ENCODE measurements at regions not wholly inside any gene's neighbourhood (a gene's known extent, or its start where the extent isn't known, plus 50 kb on each side); places are given as distances from the start of the nearest gene placed in this dataset.

DNA sequence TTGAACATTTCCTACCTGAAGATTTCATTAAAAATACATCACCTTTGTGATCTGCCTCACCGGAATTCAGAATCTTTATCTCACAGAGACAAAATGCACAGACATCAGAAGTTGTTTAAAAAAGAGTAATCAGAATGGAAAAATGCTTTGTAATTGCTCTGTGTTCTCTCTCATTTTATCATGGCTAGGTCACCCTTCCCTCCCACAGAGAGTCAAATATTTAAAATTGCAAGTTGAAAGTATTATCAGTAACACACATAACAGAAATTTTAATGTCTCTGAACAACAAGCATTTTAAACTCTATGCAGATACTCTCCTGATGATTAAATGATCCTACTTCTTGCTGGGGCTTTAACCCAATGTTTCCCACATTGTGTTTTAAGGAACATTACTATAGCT lies 362.0 kb downstream of the CBLL2 start:
- no peaks in the 10 kb centered on the region for H3K4me1 ChIP-seq (ENCODE audit: control extremely low read depth in 1 of 4, control insufficient read depth in 4 of 4, insufficient read depth in 4 of 4, low read length in 3 of 4)
- ChIA-PET CTCF (no interaction called here), POLR2A (no interaction called here)
- H3K9me3 ChIP-seq (ENCODE audit: control extremely low read depth in 1 of 5, control insufficient read depth in 4 of 5, insufficient read depth in 2 of 5, low read depth in 1 of 5, low read length in 4 of 5): no peaks in the 10 kb centered on the region
- H3K4me3 ChIP-seq (ENCODE audit: control insufficient read depth in 1 of 7, extremely low read depth in 1 of 7, insufficient read depth in 4 of 7, low read depth in 2 of 7, low read length in 6 of 7): no peak overlapping the region
- H3K27me3 ChIP-seq (replicated peaks in 2 of 5; ENCODE audit: control insufficient read depth in 4 of 5, insufficient read depth in 5 of 5, low read length in 4 of 5): no peaks in the 10 kb centered on the region
- no peaks in the 10 kb centered on the region for H3K36me3 ChIP-seq (ENCODE audit: control insufficient read depth in 4 of 4, insufficient read depth in 4 of 4, low read length in 3 of 4)
- no peak overlapping the region for H3K27ac ChIP-seq (ENCODE audit: insufficient read depth in 1 of 2, low read depth in 1 of 2, low read length in 2 of 2, poor library complexity in 1 of 2, severe bottlenecking in 2 of 2)
- no peak for DNase-seq
- 100% methylated on average over 1 of the region's 1 CpG for WGBS (ENCODE audit: insufficient coverage)

DNA sequence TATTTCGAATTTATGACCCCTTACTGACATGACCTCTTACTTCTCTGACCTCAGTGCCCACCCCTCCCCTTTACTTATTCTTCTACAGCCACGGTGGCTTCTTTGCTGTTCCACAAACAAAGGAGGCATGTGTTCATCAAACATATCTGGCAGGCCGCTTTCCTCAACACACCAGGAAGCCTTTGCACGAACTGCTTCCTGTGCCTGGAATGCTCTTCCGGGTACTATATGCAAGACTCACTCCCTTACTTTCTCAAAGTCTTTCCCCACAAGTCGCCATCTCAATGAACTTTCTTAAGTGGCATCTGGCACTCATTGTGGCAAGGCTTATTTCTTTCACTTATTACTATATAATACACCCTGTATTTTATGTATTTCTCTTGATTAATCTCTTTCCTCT lies 351.5 kb upstream of the DDX53 start:
- DNase-seq: no peak
- H3K9me3 ChIP-seq (ENCODE audit: control extremely low read depth in 1 of 5, control insufficient read depth in 4 of 5, insufficient read depth in 2 of 5, low read depth in 1 of 5, low read length in 4 of 5): no peaks in the 10 kb centered on the region
- no peak overlapping the region for H3K27ac ChIP-seq (ENCODE audit: insufficient read depth in 1 of 2, low read depth in 1 of 2, low read length in 2 of 2, poor library complexity in 1 of 2, severe bottlenecking in 2 of 2)
- WGBS (ENCODE audit: insufficient coverage): 77% methylated on average over 4 of the region's 6 CpGs
- H3K36me3 ChIP-seq (ENCODE audit: control insufficient read depth in 4 of 4, insufficient read depth in 4 of 4, low read length in 3 of 4): no peaks in the 10 kb centered on the region
- POLR2A ChIA-PET: no interaction called here
- H3K4me3 ChIP-seq (ENCODE audit: control insufficient read depth in 1 of 7, extremely low read depth in 1 of 7, insufficient read depth in 4 of 7, low read depth in 2 of 7, low read length in 6 of 7): no peak overlapping the region
- CTCF ChIA-PET: no interaction called here
- no peaks in the 10 kb centered on the region for H3K27me3 ChIP-seq (replicated peaks in 2 of 5; ENCODE audit: control insufficient read depth in 4 of 5, insufficient read depth in 5 of 5, low read length in 4 of 5)
- H3K4me1 ChIP-seq (ENCODE audit: control extremely low read depth in 1 of 4, control insufficient read depth in 4 of 4, insufficient read depth in 4 of 4, low read length in 3 of 4): no peaks in the 10 kb centered on the region

DNA sequence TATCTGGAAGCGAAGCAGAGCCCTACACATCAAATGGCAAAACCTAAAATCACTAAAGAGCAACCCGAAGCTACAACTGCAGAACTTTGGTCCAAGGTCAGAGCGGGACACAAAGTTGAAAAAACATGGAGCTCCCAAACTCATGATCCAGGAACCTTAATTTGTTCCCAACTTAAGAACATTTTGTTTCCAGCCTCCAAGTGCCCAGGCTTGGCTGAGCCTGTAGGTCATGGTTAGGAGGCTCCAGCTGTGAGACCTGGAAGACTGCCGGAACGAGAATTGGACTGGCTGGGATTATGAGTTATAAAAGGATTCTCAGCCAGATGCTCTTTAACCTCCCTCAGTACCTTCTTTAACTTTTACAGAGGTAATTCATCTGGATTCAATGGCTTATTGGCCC lies 349.1 kb upstream of the DDX53 start:
- ChIA-PET CTCF (interaction anchor here (1.0 kb wide), 1 partner anchor 80 kb away, joined by 3 read pairs; no protein-coding TSS in a partner anchor), POLR2A (no interaction called here)
- WGBS (ENCODE audit: insufficient coverage): 79% methylated on average over 4 of the region's 5 CpGs
- H3K27me3 ChIP-seq (replicated peaks in 2 of 5; ENCODE audit: control insufficient read depth in 4 of 5, insufficient read depth in 5 of 5, low read length in 4 of 5): no peaks in the 10 kb centered on the region
- no peak overlapping the region for H3K27ac ChIP-seq (ENCODE audit: insufficient read depth in 1 of 2, low read depth in 1 of 2, low read length in 2 of 2, poor library complexity in 1 of 2, severe bottlenecking in 2 of 2)
- H3K36me3 ChIP-seq (ENCODE audit: control insufficient read depth in 4 of 4, insufficient read depth in 4 of 4, low read length in 3 of 4): no peaks in the 10 kb centered on the region
- H3K9me3 ChIP-seq (ENCODE audit: control extremely low read depth in 1 of 5, control insufficient read depth in 4 of 5, insufficient read depth in 2 of 5, low read depth in 1 of 5, low read length in 4 of 5): no peaks in the 10 kb centered on the region
- DNase-seq: no peak
- no peak overlapping the region for H3K4me3 ChIP-seq (ENCODE audit: control insufficient read depth in 1 of 7, extremely low read depth in 1 of 7, insufficient read depth in 4 of 7, low read depth in 2 of 7, low read length in 6 of 7)
- no peaks in the 10 kb centered on the region for H3K4me1 ChIP-seq (ENCODE audit: control extremely low read depth in 1 of 4, control insufficient read depth in 4 of 4, insufficient read depth in 4 of 4, low read length in 3 of 4)

DNA sequence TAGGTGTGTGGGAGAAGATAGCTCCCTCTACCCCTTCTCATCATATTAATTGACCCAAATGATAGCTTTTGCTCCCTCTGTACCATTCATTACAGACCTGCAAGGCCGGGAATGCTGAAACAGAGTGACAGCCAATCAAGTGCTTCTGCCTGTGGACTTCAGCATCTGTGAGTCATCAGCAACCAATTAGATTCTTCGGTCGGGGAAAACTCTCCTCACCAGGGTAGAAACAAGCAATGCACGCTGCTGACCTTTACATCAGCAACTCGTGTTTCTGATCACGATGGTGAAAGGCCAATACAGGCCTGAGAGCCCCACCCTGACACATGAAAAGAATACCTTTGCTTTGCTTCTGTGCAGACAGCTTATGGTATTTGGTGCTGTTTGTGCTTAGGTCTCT lies 347.2 kb upstream of the DDX53 start:
- Histone ChIP-seq H3K27ac (ENCODE audit: insufficient read depth in 1 of 2, low read depth in 1 of 2, low read length in 2 of 2, poor library complexity in 1 of 2, severe bottlenecking in 2 of 2) (no peak overlapping the region), H3K4me1 (ENCODE audit: control extremely low read depth in 1 of 4, control insufficient read depth in 4 of 4, insufficient read depth in 4 of 4, low read length in 3 of 4) (no peaks in the 10 kb centered on the region), H3K9me3 (ENCODE audit: control extremely low read depth in 1 of 5, control insufficient read depth in 4 of 5, insufficient read depth in 2 of 5, low read depth in 1 of 5, low read length in 4 of 5) (no peaks in the 10 kb centered on the region), H3K27me3 (replicated peaks in 2 of 5; ENCODE audit: control insufficient read depth in 4 of 5, insufficient read depth in 5 of 5, low read length in 4 of 5) (no peaks in the 10 kb centered on the region), H3K4me3 (ENCODE audit: control insufficient read depth in 1 of 7, extremely low read depth in 1 of 7, insufficient read depth in 4 of 7, low read depth in 2 of 7, low read length in 6 of 7) (no peak overlapping the region), H3K36me3 (ENCODE audit: control insufficient read depth in 4 of 4, insufficient read depth in 4 of 4, low read length in 3 of 4) (no peaks in the 10 kb centered on the region)
- ChIA-PET POLR2A (no interaction called here), CTCF (no interaction called here)
- whole genome bisulfite sequencing (ENCODE audit: insufficient coverage): 91% methylated on average over 2 of the region's 6 CpGs
- DNase-seq: no peak

DNA sequence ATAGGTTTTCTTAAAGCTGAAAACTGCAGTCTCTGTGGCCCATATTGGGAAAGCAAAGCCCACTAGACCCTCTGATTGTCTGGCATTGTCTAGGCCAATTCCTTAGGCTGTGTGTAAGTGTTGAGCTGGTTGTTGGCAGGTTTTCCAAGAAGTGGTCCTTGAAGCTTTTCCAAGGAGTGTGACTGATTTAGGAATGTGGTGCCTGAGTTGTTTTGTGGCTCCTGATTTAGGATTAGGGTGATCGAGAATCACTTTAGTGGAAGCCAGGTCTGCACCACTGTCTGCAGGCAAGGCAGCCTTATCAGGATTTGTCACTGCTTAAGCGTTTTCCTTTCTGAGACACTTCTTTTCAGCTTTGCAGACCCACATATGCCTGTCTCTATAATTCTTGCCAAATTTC lies 339.0 kb upstream of the DDX53 start:
- Histone ChIP-seq H3K36me3 (ENCODE audit: control insufficient read depth in 4 of 4, insufficient read depth in 4 of 4, low read length in 3 of 4) (no peaks in the 10 kb centered on the region), H3K4me3 (ENCODE audit: control insufficient read depth in 1 of 7, extremely low read depth in 1 of 7, insufficient read depth in 4 of 7, low read depth in 2 of 7, low read length in 6 of 7) (no peak overlapping the region), H3K4me1 (ENCODE audit: control extremely low read depth in 1 of 4, control insufficient read depth in 4 of 4, insufficient read depth in 4 of 4, low read length in 3 of 4) (no peaks in the 10 kb centered on the region), H3K27me3 (replicated peaks in 2 of 5; ENCODE audit: control insufficient read depth in 4 of 5, insufficient read depth in 5 of 5, low read length in 4 of 5) (no peaks in the 10 kb centered on the region), H3K9me3 (ENCODE audit: control extremely low read depth in 1 of 5, control insufficient read depth in 4 of 5, insufficient read depth in 2 of 5, low read depth in 1 of 5, low read length in 4 of 5) (no peaks in the 10 kb centered on the region), H3K27ac (ENCODE audit: insufficient read depth in 1 of 2, low read depth in 1 of 2, low read length in 2 of 2, poor library complexity in 1 of 2, severe bottlenecking in 2 of 2) (no peak overlapping the region)
- ChIA-PET POLR2A (no interaction called here), CTCF (no interaction called here)
- WGBS (ENCODE audit: insufficient coverage): no CpG with 5 or more reads among the region's 2 CpGs
- no peak for DNase-seq

DNA sequence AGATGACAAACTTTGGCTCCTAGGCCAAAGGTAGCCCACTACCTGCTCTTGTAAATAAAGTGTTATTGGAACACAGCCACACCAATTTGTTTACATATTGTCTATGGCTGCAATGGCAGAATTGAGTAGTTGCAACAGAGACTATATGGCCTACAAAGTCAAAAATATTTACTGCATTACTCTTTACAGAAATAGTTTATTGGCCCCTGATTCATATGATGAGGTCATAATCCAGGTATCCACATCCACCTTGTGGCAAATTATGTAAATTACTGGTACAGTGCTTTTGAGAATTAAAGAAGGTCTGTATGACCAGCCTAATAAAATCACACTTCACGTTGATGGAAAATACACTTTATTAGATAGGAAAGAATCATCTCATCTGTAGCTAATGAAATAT lies 337.0 kb upstream of the DDX53 start:
- H3K27me3 ChIP-seq (replicated peaks in 2 of 5; ENCODE audit: control insufficient read depth in 4 of 5, insufficient read depth in 5 of 5, low read length in 4 of 5): no peaks in the 10 kb centered on the region
- WGBS (ENCODE audit: insufficient coverage): no CpG with 5 or more reads among the region's 1 CpG
- no peak overlapping the region for H3K4me3 ChIP-seq (ENCODE audit: control insufficient read depth in 1 of 7, extremely low read depth in 1 of 7, insufficient read depth in 4 of 7, low read depth in 2 of 7, low read length in 6 of 7)
- DNase-seq: no peak
- ChIA-PET POLR2A (no interaction called here), CTCF (no interaction called here)
- H3K27ac ChIP-seq (ENCODE audit: insufficient read depth in 1 of 2, low read depth in 1 of 2, low read length in 2 of 2, poor library complexity in 1 of 2, severe bottlenecking in 2 of 2): no peak overlapping the region
- H3K9me3 ChIP-seq (ENCODE audit: control extremely low read depth in 1 of 5, control insufficient read depth in 4 of 5, insufficient read depth in 2 of 5, low read depth in 1 of 5, low read length in 4 of 5): no peaks in the 10 kb centered on the region
- no peaks in the 10 kb centered on the region for H3K36me3 ChIP-seq (ENCODE audit: control insufficient read depth in 4 of 4, insufficient read depth in 4 of 4, low read length in 3 of 4)
- peaks cover 0 to 3% (median 0%) of the 10 kb centered on the region in 4 experiments for H3K4me1 ChIP-seq (ENCODE audit: control extremely low read depth in 1 of 4, control insufficient read depth in 4 of 4, insufficient read depth in 4 of 4, low read length in 3 of 4)

DNA sequence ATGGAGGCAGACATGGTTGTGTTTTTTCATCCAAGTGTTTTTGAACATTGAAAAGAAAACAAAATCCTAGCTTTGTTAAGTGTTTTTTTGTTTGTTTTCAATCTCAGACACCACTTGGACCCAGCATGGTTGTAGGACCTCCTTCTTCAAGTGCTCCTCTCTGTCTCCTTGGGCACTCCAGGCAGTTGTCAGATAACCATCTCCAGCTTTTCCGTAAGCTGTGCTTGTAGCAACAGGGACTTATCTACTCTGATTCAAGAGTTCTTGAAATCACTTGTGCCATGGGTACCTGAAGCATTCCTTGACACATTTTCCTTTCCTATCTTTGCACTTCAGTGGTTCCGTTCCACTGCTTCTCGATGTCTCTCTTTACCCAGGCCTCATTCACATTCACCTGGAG lies 334.9 kb upstream of the DDX53 start:
- WGBS (ENCODE audit: insufficient coverage): 100% methylated on average over 3 of the region's 3 CpGs
- no peaks in the 10 kb centered on the region for H3K36me3 ChIP-seq (ENCODE audit: control insufficient read depth in 4 of 4, insufficient read depth in 4 of 4, low read length in 3 of 4)
- H3K27me3 ChIP-seq (replicated peaks in 2 of 5; ENCODE audit: control insufficient read depth in 4 of 5, insufficient read depth in 5 of 5, low read length in 4 of 5): no peaks in the 10 kb centered on the region
- POLR2A ChIA-PET: no interaction called here
- H3K4me1 ChIP-seq (ENCODE audit: control extremely low read depth in 1 of 4, control insufficient read depth in 4 of 4, insufficient read depth in 4 of 4, low read length in 3 of 4): peaks cover 0 to 3% (median 0%) of the 10 kb centered on the region in 4 experiments
- CTCF ChIA-PET: no interaction called here
- H3K9me3 ChIP-seq (ENCODE audit: control extremely low read depth in 1 of 5, control insufficient read depth in 4 of 5, insufficient read depth in 2 of 5, low read depth in 1 of 5, low read length in 4 of 5): no peaks in the 10 kb centered on the region
- DNase-seq: no peak
- H3K4me3 ChIP-seq (ENCODE audit: control insufficient read depth in 1 of 7, extremely low read depth in 1 of 7, insufficient read depth in 4 of 7, low read depth in 2 of 7, low read length in 6 of 7): no peak overlapping the region
- no peak overlapping the region for H3K27ac ChIP-seq (ENCODE audit: insufficient read depth in 1 of 2, low read depth in 1 of 2, low read length in 2 of 2, poor library complexity in 1 of 2, severe bottlenecking in 2 of 2)
